ENCODE measurements at regions not wholly inside any gene's neighbourhood (a gene's known extent, or its start where the extent isn't known, plus 50 kb on each side); places are given as distances from the start of the nearest gene placed in this dataset.
"Not testable (repeated sequence)": the region's sequence is repeated elsewhere in the genome, so short reads cannot be mapped to it uniquely, and the experiment has no call there.

DNA sequence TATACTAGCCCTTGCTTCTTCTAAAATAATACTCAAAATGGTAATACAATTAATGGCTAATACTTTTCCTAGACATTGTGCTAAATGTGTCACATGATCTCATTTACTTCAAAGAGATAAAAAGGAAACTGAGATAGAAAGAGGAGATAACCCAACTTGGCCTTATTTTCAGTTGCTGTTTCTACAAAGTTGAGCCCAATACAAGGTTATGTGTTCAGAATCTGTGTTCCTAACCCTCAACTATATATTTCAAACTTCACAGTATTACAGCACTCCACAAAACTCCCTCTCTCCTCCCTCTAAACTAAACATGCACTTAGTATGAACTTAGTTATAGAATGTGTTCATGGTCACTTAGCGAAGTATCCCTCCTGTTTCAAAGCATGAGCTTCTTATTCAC is 277.9 kb downstream of the CCER1 start:
- DNase-seq (ENCODE audit: extremely low read depth, insufficient read length) = no peak
- no peak overlapping the region for H3K4me3 ChIP-seq (replicated peaks; ENCODE audit: low read depth, low read length)
- H3K27me3 ChIP-seq (replicated peaks; ENCODE audit: control insufficient read depth, insufficient read depth, low read length) = no peaks in the 10 kb centered on the region
- no peaks in the 10 kb centered on the region for H3K36me3 ChIP-seq (ENCODE audit: control insufficient read depth, insufficient read depth, low read length)
- TF ChIP-seq, protein P1, sequence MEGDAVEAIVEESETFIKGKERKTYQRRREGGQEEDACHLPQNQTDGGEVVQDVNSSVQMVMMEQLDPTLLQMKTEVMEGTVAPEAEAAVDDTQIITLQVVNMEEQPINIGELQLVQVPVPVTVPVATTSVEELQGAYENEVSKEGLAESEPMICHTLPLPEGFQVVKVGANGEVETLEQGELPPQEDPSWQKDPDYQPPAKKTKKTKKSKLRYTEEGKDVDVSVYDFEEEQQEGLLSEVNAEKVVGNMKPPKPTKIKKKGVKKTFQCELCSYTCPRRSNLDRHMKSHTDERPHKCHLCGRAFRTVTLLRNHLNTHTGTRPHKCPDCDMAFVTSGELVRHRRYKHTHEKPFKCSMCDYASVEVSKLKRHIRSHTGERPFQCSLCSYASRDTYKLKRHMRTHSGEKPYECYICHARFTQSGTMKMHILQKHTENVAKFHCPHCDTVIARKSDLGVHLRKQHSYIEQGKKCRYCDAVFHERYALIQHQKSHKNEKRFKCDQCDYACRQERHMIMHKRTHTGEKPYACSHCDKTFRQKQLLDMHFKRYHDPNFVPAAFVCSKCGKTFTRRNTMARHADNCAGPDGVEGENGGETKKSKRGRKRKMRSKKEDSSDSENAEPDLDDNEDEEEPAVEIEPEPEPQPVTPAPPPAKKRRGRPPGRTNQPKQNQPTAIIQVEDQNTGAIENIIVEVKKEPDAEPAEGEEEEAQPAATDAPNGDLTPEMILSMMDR (IDR thresholded peaks at IDR 0.05; ENCODE audit: insufficient read depth, low read length, poor library complexity, severe bottlenecking) = no peak

DNA sequence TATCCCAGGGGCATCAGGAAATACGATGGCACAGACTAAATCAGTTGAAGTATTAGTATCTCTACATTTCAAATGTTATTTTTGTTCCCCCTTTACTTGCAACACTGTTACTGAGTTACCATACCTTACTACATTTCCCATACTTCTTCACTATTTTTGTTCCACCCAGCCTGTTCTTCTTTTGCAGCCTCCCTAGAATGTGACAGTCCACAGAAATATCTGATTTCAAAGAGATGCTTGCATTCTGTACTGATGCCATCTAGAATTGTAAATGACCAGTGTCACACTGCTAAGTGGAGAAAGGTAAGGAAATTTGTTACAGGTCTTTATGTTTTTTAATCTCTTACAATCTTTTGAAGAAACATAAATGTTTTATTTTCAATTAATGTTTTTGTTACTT is 279.9 kb downstream of the CCER1 start:
- Histone ChIP-seq H3K4me3 (replicated peaks; ENCODE audit: low read depth, low read length) (no peak overlapping the region), H3K27me3 (replicated peaks; ENCODE audit: control insufficient read depth, insufficient read depth, low read length) (no peaks in the 10 kb centered on the region), H3K36me3 (ENCODE audit: control insufficient read depth, insufficient read depth, low read length) (no peaks in the 10 kb centered on the region)
- DNase-seq (ENCODE audit: extremely low read depth, insufficient read length) = no peak
- TF ChIP-seq, protein P1 (IDR thresholded peaks at IDR 0.05; ENCODE audit: insufficient read depth, low read length, poor library complexity, severe bottlenecking) = no peak

DNA sequence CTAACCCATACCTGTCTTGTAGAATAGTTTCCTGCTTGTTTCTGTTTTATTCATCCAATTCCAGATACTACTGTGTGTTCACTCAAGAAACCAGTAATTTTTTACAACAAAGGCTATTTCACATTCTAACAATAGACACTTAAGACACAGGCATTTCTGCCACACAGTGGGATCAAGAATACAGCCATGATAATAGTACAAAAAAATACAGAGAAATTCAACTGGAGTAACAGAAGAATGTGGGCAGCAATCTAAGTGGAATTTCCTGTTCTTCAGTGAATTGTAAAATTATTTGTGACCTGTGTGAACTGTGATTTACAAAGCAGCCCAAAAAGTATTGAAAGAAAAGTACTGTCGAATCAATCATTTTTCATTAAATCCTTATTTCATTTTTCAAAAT is 282.9 kb downstream of the CCER1 start:
- H3K27me3 ChIP-seq (replicated peaks; ENCODE audit: control insufficient read depth, insufficient read depth, low read length) = no peaks in the 10 kb centered on the region
- TF ChIP-seq, protein P1 (IDR thresholded peaks at IDR 0.05; ENCODE audit: insufficient read depth, low read length, poor library complexity, severe bottlenecking) = no peak
- no peak for DNase-seq (ENCODE audit: extremely low read depth, insufficient read length)
- H3K4me3 ChIP-seq (replicated peaks; ENCODE audit: low read depth, low read length) = no peak overlapping the region
- H3K36me3 ChIP-seq (ENCODE audit: control insufficient read depth, insufficient read depth, low read length) = no peaks in the 10 kb centered on the region

DNA sequence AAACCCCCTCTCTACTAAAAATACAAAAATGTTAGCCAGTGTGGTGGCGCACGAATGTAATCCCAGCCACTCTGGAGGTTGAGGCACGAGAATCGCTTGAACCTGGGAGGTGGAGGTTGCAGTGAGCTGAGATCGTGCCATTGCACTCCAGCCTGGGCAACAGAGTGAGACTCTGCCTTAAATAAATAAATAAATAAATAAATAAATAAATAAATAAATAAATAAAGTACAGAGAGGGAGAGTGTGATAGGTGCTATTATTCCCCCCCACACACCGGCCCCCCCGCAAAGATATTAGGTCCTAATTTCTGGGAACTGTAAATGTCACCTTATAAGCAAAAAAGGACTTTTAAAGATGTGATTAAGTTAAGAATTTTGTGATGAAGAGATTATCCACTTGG is 291.0 kb downstream of the CCER1 start:
- H3K4me3 ChIP-seq (replicated peaks; ENCODE audit: low read depth, low read length); H3K27me3 ChIP-seq (replicated peaks; ENCODE audit: control insufficient read depth, insufficient read depth, low read length); H3K36me3 ChIP-seq (ENCODE audit: control insufficient read depth, insufficient read depth, low read length); DNase-seq (ENCODE audit: extremely low read depth, insufficient read length): not testable (repeated sequence)

DNA sequence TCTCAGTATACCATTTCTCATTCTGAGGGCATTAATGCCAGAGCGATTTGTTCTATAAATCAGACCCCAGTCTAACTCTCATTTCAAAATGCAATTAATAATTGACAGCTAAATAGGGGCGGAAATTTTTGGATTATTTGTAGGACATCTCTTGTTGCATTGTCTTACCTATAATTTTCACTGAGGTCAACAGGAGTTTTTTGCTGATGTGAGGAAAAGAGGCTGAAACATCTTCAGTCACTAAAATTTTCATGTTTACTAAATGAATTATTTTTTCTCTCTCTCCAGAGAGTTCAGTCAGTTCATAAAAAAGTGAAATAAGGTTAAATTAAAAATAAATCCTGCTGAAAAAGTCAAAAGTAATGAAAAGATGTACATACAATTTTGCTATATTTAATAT is 295.9 kb downstream of the CCER1 start:
- no peak for DNase-seq (ENCODE audit: extremely low read depth, insufficient read length)
- Histone ChIP-seq H3K27me3 (replicated peaks; ENCODE audit: control insufficient read depth, insufficient read depth, low read length) (no peaks in the 10 kb centered on the region), H3K4me3 (replicated peaks; ENCODE audit: low read depth, low read length) (no peak overlapping the region), H3K36me3 (ENCODE audit: control insufficient read depth, insufficient read depth, low read length) (no peaks in the 10 kb centered on the region)
- TF ChIP-seq, protein P1 (IDR thresholded peaks at IDR 0.05; ENCODE audit: insufficient read depth, low read length, poor library complexity, severe bottlenecking) = no peak

DNA sequence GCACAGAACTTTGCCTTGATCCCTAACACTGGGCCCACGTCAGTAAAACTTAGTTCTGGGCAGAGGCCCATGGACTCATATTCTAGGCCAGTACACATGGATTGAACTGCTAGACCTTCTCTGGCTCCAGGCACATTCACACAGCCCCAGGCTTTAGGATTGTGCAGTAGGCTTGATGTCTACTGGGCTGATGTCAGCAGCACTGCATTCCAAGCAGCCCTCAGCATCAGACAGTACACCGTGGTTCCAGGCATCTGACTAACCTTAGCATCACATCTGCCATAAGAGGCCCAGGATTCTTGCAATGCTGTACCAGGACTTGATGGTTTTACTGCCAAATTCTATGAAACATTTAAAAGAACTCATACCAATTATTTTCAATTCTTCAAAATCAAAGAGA is 301.9 kb downstream of the CCER1 start:
- no peak for DNase-seq (ENCODE audit: extremely low read depth, insufficient read length)
- H3K36me3 ChIP-seq (ENCODE audit: control insufficient read depth, insufficient read depth, low read length) = no peaks in the 10 kb centered on the region
- no peaks in the 10 kb centered on the region for H3K27me3 ChIP-seq (replicated peaks; ENCODE audit: control insufficient read depth, insufficient read depth, low read length)
- TF ChIP-seq, protein P1 (IDR thresholded peaks at IDR 0.05; ENCODE audit: insufficient read depth, low read length, poor library complexity, severe bottlenecking) = no peak
- H3K4me3 ChIP-seq (replicated peaks; ENCODE audit: low read depth, low read length) = no peak overlapping the region
